ENCODE measurements at regions not wholly inside any gene's neighbourhood (a gene's known extent, or its start where the extent isn't known, plus 50 kb on each side); places are given as distances from the start of the nearest gene placed in this dataset.

DNA sequence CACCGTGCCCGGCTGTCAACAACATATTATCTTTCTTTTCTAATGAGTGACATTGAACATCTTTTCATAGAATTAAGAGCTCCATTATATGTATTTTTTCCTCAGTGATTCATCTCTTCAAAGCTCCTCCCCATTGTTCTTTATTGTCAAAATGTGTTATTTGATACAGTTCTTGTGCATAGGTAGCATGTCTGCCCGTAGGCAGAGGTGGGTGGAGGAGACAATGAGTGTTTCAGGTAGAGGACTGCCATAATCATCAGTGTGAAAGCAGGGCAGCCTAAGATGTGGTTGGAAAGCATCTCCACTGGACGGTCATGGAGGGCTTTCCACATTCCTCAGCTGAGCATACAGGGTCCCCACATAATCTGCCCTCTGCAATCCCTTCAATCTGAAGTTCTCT, 452.0 kb upstream of the MCTP2 start:
- no peak for TF ChIP-seq CTCF (IDR thresholded peaks at IDR 0.05; ENCODE audit: low read depth, low read length, missing control alignments)
- DNase-seq, result no peak
- Histone ChIP-seq H3K36me3 (replicated peaks) (no peaks in the 10 kb centered on the region), H3K27ac (no peak overlapping the region), H3K4me3 (ENCODE audit: low read depth, low read length) (no peak overlapping the region), H3K27me3 (replicated peaks) (no peaks in the 10 kb centered on the region)
- in situ Hi-C loops (cut with HindIII; ENCODE audit: low pct_ligation_motif_present, low sequenced_read_pairs), result no loop called here

DNA sequence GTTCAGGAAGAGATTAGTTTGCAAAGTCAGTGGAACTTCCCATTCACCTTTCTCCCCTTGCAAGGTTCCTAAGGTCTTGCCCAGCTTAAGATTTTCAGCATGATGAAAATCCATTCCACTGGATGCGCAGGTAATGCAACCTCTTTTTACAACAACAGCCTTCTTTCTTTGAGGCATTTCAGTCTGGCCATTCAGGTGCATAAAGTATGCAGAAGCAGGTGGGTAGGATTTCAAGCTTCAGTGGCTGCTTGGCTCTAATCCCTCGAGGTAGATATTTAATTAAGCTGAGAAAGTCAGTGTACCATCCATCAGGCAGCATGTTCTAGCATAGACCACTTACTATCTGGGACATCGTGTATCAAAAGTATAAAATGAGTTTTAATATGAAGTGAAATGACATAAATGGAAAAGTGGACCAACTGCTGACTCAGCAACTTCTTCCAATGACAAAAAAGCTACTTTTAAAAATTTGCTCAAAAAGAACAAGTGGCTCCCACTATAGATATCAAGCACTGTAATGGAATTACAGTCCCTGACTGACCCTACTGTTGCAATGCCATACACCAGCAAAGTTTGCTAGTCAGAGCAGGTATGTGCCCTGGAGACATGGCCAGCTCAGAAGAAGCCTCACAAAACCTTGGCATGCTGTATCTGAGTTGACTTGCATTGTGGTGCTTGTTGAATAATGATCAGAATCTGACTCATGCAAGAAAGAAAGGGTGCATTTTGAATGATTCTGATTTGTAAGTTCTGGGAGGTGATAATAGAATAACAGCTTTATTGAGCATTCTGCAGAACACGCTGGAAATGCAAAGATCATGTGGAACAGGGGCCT, 459.9 kb upstream of the MCTP2 start:
- H3K27me3 ChIP-seq (replicated peaks), result no peaks in the 10 kb centered on the region
- in situ Hi-C loops (cut with HindIII; ENCODE audit: low pct_ligation_motif_present, low sequenced_read_pairs), result no loop called here
- H3K4me3 ChIP-seq (ENCODE audit: low read depth, low read length), result no peak overlapping the region
- no peak for DNase-seq
- H3K27ac ChIP-seq, result no peak overlapping the region
- H3K36me3 ChIP-seq (replicated peaks), result no peaks in the 10 kb centered on the region
- TF ChIP-seq CTCF (IDR thresholded peaks at IDR 0.05; ENCODE audit: low read depth, low read length, missing control alignments), result no peak

GRCh38 chr15:93770788-93771187, 460.6 kb upstream of the MCTP2 start:
- no peak for DNase-seq
- no peak overlapping the region for H3K4me3 ChIP-seq (ENCODE audit: low read depth, low read length)
- no peak for TF ChIP-seq CTCF (IDR thresholded peaks at IDR 0.05; ENCODE audit: low read depth, low read length, missing control alignments)
- in situ Hi-C loops (cut with HindIII; ENCODE audit: low pct_ligation_motif_present, low sequenced_read_pairs), result no loop called here
- H3K36me3 ChIP-seq (replicated peaks), result no peaks in the 10 kb centered on the region
- H3K27ac ChIP-seq, result no peak overlapping the region
- H3K27me3 ChIP-seq (replicated peaks), result no peaks in the 10 kb centered on the region

GRCh38 chr15:93762036-93762435, 469.3 kb upstream of the MCTP2 start:
- no peak overlapping the region for H3K27ac ChIP-seq
- no peaks in the 10 kb centered on the region for H3K36me3 ChIP-seq (replicated peaks)
- in situ Hi-C loops (cut with HindIII; ENCODE audit: low pct_ligation_motif_present, low sequenced_read_pairs), result no loop called here
- TF ChIP-seq CTCF (IDR thresholded peaks at IDR 0.05; ENCODE audit: low read depth, low read length, missing control alignments), result no peak
- DNase-seq, result no peak
- no peaks in the 10 kb centered on the region for H3K27me3 ChIP-seq (replicated peaks)
- no peak overlapping the region for H3K4me3 ChIP-seq (ENCODE audit: low read depth, low read length)

DNA sequence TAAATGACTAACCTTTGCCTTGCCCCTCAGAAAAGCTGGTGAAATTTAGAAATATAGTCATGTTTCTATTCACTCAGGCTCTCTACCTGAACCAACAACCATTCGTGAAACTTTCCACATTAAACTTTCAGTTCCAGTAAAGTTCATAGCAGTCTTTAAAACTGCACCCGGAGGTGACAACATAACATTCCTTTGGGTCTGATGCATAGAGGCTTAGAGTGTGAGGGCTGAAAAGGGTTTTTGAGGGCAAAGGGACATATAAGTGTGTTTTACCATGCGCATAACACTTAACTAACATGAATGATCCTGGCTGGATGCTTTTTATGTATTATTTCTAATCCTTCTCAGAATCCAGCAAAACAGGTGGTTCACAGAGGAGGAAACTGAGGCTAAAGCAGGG, 471.7 kb upstream of the MCTP2 start:
- no peaks in the 10 kb centered on the region for H3K36me3 ChIP-seq (replicated peaks)
- no peak overlapping the region for H3K4me3 ChIP-seq (ENCODE audit: low read depth, low read length)
- H3K27me3 ChIP-seq (replicated peaks), result no peaks in the 10 kb centered on the region
- in situ Hi-C loops (cut with HindIII; ENCODE audit: low pct_ligation_motif_present, low sequenced_read_pairs), result no loop called here
- DNase-seq, result no peak
- TF ChIP-seq CTCF (IDR thresholded peaks at IDR 0.05; ENCODE audit: low read depth, low read length, missing control alignments), result no peak
- H3K27ac ChIP-seq, result no peak overlapping the region

DNA sequence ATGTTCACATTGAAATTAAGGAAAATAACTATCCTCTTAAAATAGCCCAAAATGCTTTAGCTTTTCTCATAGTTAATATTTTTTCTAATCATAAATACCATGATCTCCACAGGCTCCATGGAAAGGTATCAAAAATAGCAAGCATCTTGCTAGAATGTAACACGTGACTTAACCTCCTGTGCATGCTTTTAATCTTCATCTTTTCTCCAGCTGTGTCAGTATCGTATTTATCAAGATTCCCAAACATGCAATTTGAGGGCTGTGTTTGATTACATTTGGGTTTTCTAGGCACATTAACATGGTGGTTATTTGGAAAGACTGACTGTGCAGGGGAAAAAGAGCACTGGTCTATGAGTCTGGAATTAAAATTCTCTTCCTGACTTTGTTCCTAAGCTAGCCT, 472.5 kb upstream of the MCTP2 start:
- Histone ChIP-seq H3K27ac (no peak overlapping the region), H3K27me3 (replicated peaks) (no peaks in the 10 kb centered on the region), H3K4me3 (ENCODE audit: low read depth, low read length) (no peak overlapping the region), H3K36me3 (replicated peaks) (no peaks in the 10 kb centered on the region)
- in situ Hi-C loops (cut with HindIII; ENCODE audit: low pct_ligation_motif_present, low sequenced_read_pairs), result no loop called here
- TF ChIP-seq CTCF (IDR thresholded peaks at IDR 0.05; ENCODE audit: low read depth, low read length, missing control alignments), result no peak
- no peak for DNase-seq

Data from brain microvascular endothelial cell (primary cell).